ENCODE measurements at regions not wholly inside any gene's neighbourhood (a gene's known extent, or its start where the extent isn't known, plus 50 kb on each side); places are given as distances from the start of the nearest gene placed in this dataset.

GRCh38 chr5:84565866-84566265 lies 181.2 kb upstream of the EDIL3 start:
- no peaks in the 10 kb centered on the region for H3K36me3 ChIP-seq
- H3K4me3 ChIP-seq, result no peak overlapping the region
- H3K4me1 ChIP-seq, result no peaks in the 10 kb centered on the region
- H3K9me3 ChIP-seq, result no peaks in the 10 kb centered on the region
- no peaks in the 10 kb centered on the region for H3K27me3 ChIP-seq
- intact Hi-C loops (cut with DNase I), result no loop called here
- no peak for TF ChIP-seq POLR2A (IDR thresholded peaks at IDR 0.05)
- TF ChIP-seq, protein P1, sequence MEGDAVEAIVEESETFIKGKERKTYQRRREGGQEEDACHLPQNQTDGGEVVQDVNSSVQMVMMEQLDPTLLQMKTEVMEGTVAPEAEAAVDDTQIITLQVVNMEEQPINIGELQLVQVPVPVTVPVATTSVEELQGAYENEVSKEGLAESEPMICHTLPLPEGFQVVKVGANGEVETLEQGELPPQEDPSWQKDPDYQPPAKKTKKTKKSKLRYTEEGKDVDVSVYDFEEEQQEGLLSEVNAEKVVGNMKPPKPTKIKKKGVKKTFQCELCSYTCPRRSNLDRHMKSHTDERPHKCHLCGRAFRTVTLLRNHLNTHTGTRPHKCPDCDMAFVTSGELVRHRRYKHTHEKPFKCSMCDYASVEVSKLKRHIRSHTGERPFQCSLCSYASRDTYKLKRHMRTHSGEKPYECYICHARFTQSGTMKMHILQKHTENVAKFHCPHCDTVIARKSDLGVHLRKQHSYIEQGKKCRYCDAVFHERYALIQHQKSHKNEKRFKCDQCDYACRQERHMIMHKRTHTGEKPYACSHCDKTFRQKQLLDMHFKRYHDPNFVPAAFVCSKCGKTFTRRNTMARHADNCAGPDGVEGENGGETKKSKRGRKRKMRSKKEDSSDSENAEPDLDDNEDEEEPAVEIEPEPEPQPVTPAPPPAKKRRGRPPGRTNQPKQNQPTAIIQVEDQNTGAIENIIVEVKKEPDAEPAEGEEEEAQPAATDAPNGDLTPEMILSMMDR (IDR thresholded peaks at IDR 0.05), result no peak
- TF ChIP-seq POLR2AphosphoS5 (IDR thresholded peaks at IDR 0.05; ENCODE audit: insufficient read depth in 1 of 2, low read depth in 1 of 2), result no peak
- H3K27ac ChIP-seq, result no peak overlapping the region
- DNase-seq (ENCODE audit: extremely low spot score in 2 of 2), result no peak

DNA sequence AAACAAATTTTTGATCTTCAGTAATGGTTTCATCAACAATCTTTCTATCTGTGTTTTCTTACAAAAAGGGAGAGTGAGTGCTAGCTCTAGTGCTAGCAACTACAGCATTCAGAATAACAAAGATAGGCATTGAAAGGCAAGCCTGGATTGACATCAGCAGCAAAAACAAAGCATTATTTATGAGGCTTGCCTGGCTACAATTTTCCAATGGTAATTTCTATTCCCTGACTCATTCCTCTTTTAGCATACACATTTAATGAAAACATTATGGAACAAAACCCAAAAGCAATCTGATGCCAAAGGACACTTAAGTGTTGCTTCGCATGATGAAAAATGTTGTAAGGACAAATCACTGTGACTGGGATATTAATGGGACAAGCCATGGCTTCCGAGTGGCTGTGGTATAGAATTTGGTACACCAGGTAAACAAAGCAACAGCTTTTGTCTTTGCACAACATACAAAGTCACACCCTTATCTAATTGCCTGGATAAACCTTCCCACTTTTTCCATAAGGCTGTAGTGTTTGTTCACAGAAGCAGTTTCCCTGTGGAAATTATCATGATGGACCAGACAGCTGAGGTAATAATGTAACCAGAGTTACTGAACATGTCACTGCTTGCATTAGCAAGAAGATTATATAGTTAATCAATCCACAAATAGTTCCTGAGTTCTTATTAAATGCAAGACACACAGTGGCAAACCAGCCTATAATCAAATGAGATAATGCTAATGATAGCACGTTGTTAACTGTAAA lies 179.8 kb upstream of the EDIL3 start:
- intact Hi-C loops (cut with DNase I), result no loop called here
- no peak overlapping the region for H3K27ac ChIP-seq
- DNase-seq (ENCODE audit: extremely low spot score in 2 of 2), result no peak
- H3K27me3 ChIP-seq, result no peaks in the 10 kb centered on the region
- H3K9me3 ChIP-seq, result no peaks in the 10 kb centered on the region
- H3K36me3 ChIP-seq, result no peaks in the 10 kb centered on the region
- TF ChIP-seq, protein P1 (IDR thresholded peaks at IDR 0.05), result no peak
- H3K4me1 ChIP-seq, result no peaks in the 10 kb centered on the region
- H3K4me3 ChIP-seq, result no peak overlapping the region

- TF ChIP-seq, protein P1 (IDR thresholded peaks at IDR 0.05), result no peak
- TF ChIP-seq POLR2A (IDR thresholded peaks at IDR 0.05) (no peak), POLR2AphosphoS5 (IDR thresholded peaks at IDR 0.05; ENCODE audit: insufficient read depth in 1 of 2, low read depth in 1 of 2) (no peak)
- Histone ChIP-seq H3K4me3 (no peak overlapping the region), H3K27ac (no peak overlapping the region), H3K36me3 (no peaks in the 10 kb centered on the region), H3K4me1 (no peaks in the 10 kb centered on the region), H3K27me3 (no peaks in the 10 kb centered on the region), H3K9me3 (no peaks in the 10 kb centered on the region)
- DNase-seq (ENCODE audit: extremely low spot score in 2 of 2), result no peak
- intact Hi-C loops (cut with DNase I), result no loop called here
Measured at GRCh38 chr5:84550222-84550621, 165.5 kb upstream of the EDIL3 start.

DNA sequence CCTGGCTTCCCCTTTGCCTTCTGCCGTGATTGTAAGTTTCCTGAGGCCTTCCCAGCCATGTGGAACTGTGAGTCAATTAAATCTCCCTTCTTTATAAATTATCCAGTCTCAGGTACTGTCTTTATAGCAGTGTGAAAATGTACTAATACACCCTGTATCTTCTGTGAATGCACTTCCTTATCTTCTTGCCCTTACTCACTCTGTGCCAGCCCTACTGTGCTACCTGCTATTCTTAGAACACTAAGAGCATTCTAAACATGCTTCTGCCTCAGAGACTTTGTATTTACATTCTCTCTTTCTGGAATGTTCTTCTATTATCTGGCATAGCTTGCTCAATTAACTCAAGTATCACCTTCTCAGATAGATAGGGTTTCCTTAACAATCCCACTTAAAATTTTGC lies 164.4 kb upstream of the EDIL3 start:
- intact Hi-C loops (cut with DNase I), result no loop called here
- no peaks in the 10 kb centered on the region for H3K36me3 ChIP-seq
- no peaks in the 10 kb centered on the region for H3K9me3 ChIP-seq
- DNase-seq (ENCODE audit: extremely low spot score in 2 of 2), result no peak
- H3K4me3 ChIP-seq, result no peak overlapping the region
- no peak for TF ChIP-seq POLR2A (IDR thresholded peaks at IDR 0.05)
- no peak for TF ChIP-seq POLR2AphosphoS5 (IDR thresholded peaks at IDR 0.05; ENCODE audit: insufficient read depth in 1 of 2, low read depth in 1 of 2)
- TF ChIP-seq, protein P1 (IDR thresholded peaks at IDR 0.05), result no peak
- H3K4me1 ChIP-seq, result no peaks in the 10 kb centered on the region
- no peaks in the 10 kb centered on the region for H3K27me3 ChIP-seq
- H3K27ac ChIP-seq, result no peak overlapping the region

- intact Hi-C loops (cut with DNase I), result no loop called here
- DNase-seq (ENCODE audit: extremely low spot score in 2 of 2), result no peak
- Histone ChIP-seq H3K9me3 (no peaks in the 10 kb centered on the region), H3K4me1 (no peaks in the 10 kb centered on the region), H3K4me3 (no peak overlapping the region), H3K27me3 (no peaks in the 10 kb centered on the region), H3K27ac (no peak overlapping the region), H3K36me3 (no peaks in the 10 kb centered on the region)
- TF ChIP-seq, protein P1 (IDR thresholded peaks at IDR 0.05), result no peak
- TF ChIP-seq POLR2A (IDR thresholded peaks at IDR 0.05) (no peak), POLR2AphosphoS5 (IDR thresholded peaks at IDR 0.05; ENCODE audit: insufficient read depth in 1 of 2, low read depth in 1 of 2) (no peak)
Measured at GRCh38 chr5:84546686-84547085, 162.0 kb upstream of the EDIL3 start.
